ENCODE measurements at regions not wholly inside any gene's neighbourhood (a gene's known extent, or its start where the extent isn't known, plus 50 kb on each side); places are given as distances from the start of the nearest gene placed in this dataset.
"Not testable (repeated sequence)": the region's sequence is repeated elsewhere in the genome, so short reads cannot be mapped to it uniquely, and the experiment has no call there.

DNA sequence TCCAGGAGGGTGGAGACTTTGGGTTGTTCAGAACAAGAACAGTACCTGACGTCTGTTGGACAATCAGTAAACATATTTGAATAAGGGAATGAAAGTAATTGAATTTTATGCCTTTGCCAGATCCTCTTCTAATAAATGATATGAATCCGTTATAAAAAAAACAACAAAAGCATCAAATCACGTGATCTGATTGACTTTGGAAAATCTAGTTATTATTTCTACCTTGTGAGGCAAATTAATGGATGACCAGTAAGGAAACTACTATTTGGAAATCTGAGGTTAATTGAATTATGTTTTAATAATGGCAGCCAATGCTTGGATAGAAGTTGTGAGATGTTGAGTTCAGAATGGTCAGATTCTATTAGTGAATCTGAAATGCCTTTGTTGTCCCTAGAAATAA, 399.5 kb downstream of the TFAP2B start (continued):
- TF ChIP-seq MTA3 (IDR thresholded peaks at IDR 0.05; ENCODE audit: borderline replicate concordance, low read length) (no peak), KLF5 (IDR thresholded peaks at IDR 0.05; ENCODE audit: partially characterized antibody) (no peak), RUNX3 (IDR thresholded peaks at IDR 0.05; ENCODE audit: low read length) (no peak), CEBPB (IDR thresholded peaks at IDR 0.05; ENCODE audit: borderline replicate concordance in 1 of 2, low read depth in 2 of 2, low read length in 2 of 2) (no peak)
- TF ChIP-seq, protein P1, sequence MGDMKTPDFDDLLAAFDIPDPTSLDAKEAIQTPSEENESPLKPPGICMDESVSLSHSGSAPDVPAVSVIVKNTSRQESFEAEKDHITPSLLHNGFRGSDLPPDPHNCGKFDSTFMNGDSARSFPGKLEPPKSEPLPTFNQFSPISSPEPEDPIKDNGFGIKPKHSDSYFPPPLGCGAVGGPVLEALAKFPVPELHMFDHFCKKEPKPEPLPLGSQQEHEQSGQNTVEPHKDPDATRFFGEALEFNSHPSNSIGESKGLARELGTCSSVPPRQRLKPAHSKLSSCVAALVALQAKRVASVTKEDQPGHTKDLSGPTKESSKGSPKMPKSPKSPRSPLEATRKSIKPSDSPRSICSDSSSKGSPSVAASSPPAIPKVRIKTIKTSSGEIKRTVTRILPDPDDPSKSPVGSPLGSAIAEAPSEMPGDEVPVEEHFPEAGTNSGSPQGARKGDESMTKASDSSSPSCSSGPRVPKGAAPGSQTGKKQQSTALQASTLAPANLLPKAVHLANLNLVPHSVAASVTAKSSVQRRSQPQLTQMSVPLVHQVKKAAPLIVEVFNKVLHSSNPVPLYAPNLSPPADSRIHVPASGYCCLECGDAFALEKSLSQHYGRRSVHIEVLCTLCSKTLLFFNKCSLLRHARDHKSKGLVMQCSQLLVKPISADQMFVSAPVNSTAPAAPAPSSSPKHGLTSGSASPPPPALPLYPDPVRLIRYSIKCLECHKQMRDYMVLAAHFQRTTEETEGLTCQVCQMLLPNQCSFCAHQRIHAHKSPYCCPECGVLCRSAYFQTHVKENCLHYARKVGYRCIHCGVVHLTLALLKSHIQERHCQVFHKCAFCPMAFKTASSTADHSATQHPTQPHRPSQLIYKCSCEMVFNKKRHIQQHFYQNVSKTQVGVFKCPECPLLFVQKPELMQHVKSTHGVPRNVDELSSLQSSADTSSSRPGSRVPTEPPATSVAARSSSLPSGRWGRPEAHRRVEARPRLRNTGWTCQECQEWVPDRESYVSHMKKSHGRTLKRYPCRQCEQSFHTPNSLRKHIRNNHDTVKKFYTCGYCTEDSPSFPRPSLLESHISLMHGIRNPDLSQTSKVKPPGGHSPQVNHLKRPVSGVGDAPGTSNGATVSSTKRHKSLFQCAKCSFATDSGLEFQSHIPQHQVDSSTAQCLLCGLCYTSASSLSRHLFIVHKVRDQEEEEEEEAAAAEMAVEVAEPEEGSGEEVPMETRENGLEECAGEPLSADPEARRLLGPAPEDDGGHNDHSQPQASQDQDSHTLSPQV (IDR thresholded peaks at IDR 0.05), result no peak

DNA sequence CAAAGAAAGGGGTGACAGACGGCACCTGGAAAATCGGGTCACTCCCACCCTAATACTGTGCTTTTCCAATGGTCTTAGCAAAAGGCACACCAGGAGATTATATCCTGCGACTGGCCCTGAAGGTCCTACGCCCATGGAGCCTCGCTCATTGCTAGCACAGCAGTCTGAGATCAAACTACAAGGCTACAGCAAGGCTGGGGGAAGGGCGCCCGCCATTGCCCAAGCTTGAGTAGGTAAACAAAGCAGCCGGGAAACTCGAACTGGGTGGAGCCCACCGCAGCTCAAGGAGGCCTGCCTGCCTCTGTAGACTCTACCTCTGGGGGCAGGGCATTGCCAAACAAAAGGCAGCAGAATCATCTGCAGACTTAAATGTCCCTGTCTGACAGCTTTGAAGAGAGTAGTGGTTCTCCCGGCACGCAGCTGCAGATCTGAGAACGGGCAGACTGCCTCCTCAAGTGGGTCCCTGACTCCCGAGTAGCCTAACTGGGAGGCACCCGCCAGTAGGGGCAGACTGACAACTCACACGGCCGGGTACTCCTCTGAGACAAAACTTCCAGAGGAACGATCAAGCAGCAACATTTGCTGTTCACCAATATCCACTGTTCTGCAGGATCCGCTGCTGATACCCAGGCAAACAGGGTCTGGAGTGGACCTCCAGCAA, 406.0 kb downstream of the TFAP2B start:
- H3K4me3 ChIP-seq; RAD21 ChIA-PET (ENCODE audit: unreplicated experiment): not testable (repeated sequence)
- 26% methylated on average over 19 of the region's 19 CpGs for WGBS (ENCODE audit: insufficient coverage, insufficient replicate concordance, low lambda C conversion rate, missing lambda C conversion rate)

More for the DNA sequence above, 406.0 kb downstream of the TFAP2B start:
- H4K20me1 ChIP-seq (ENCODE audit: control insufficient read depth, insufficient read depth); H3K36me3 ChIP-seq (ENCODE audit: control insufficient read depth in 2 of 2, insufficient read depth in 2 of 2, low read length in 1 of 2); H3K4me1 ChIP-seq (ENCODE audit: control insufficient read depth, insufficient read depth, low read length); H3K9ac ChIP-seq (ENCODE audit: control insufficient read depth, insufficient read depth, low read length); ATAC-seq; H3K79me2 ChIP-seq (ENCODE audit: control insufficient read depth, insufficient read depth, low read length); H3K9me3 ChIP-seq (replicated peaks; ENCODE audit: control insufficient read depth, insufficient read depth, low read length); POLR2A ChIA-PET; DNase-seq (ENCODE audit: low read depth, low spot score); BruUV-seq (replicated peaks); CTCF ChIA-PET; H2AFZ ChIP-seq (ENCODE audit: control insufficient read depth, low read depth, low read length); SMC1A ChIA-PET (ENCODE audit: uncharacterized antibody, unreplicated experiment); intact Hi-C loops (cut with micrococcal nuclease; ENCODE audit: unreplicated experiment); in situ Hi-C loops (cut with MboI); H3K27me3 ChIP-seq (replicated peaks in 1 of 2; ENCODE audit: control insufficient read depth in 2 of 2, insufficient read depth in 2 of 2, low read length in 1 of 2); H3K4me2 ChIP-seq (ENCODE audit: control insufficient read depth, insufficient read depth); FAIRE-seq; H3K27ac ChIP-seq (ENCODE audit: control insufficient read depth, insufficient read depth): not testable (repeated sequence)

Data from GM12878 (cell line).